ENCODE measurements at regions not wholly inside any gene's neighbourhood (a gene's known extent, or its start where the extent isn't known, plus 50 kb on each side); places are given as distances from the start of the nearest gene placed in this dataset.

GRCh38 chr2:104448661-104449440 is 405.1 kb upstream of the POU3F3 start:
- no peak for DNase-seq

GRCh38 chr2:104452558-104452957 is 401.4 kb upstream of the POU3F3 start:
- DNase-seq = no peak

- DNase-seq = peak; percentile 57 to 79
These were observed 391.2 kb upstream of the POU3F3 start for GRCh38 chr2:104462731-104463130.

GRCh38 chr2:104465981-104466380 is 387.9 kb upstream of the POU3F3 start:
- DNase-seq = peak; percentile 46 to 63

GRCh38 chr2:104468846-104469245 is 385.1 kb upstream of the POU3F3 start:
- no peak for DNase-seq

GRCh38 chr2:104472076-104472475 is 381.8 kb upstream of the POU3F3 start:
- DNase-seq = no peak

- peak; percentile 57 to 75 for DNase-seq
These were observed 380.4 kb upstream of the POU3F3 start for GRCh38 chr2:104473546-104473945.

- no peak for DNase-seq
These were observed 379.2 kb upstream of the POU3F3 start for GRCh38 chr2:104474716-104475115.

- no peak for DNase-seq
These were observed 377.8 kb upstream of the POU3F3 start for GRCh38 chr2:104476075-104476474.

- no peak for DNase-seq
These were observed 377.3 kb upstream of the POU3F3 start for GRCh38 chr2:104476563-104476988.

- no peak for DNase-seq
These were observed 372.6 kb upstream of the POU3F3 start for GRCh38 chr2:104481341-104481740.

- DNase-seq = peak; percentile 43 to 57
These were observed 366.5 kb upstream of the POU3F3 start for GRCh38 chr2:104487366-104487765.

GRCh38 chr2:104493698-104494097 is 360.2 kb upstream of the POU3F3 start:
- DNase-seq = no peak

- no peak for DNase-seq
These were observed 352.6 kb upstream of the POU3F3 start for GRCh38 chr2:104501342-104501741.

GRCh38 chr2:104501929-104502328 is 352.0 kb upstream of the POU3F3 start:
- DNase-seq = no peak

GRCh38 chr2:104502901-104503300 is 351.0 kb upstream of the POU3F3 start:
- no peak for DNase-seq

- DNase-seq = no peak
These were observed 349.4 kb upstream of the POU3F3 start for GRCh38 chr2:104504331-104505073.

- no peak for DNase-seq
These were observed 335.7 kb upstream of the POU3F3 start for GRCh38 chr2:104518256-104518655.

- no peak for DNase-seq
These were observed 332.7 kb upstream of the POU3F3 start for GRCh38 chr2:104521247-104521646.

- no peak for DNase-seq
These were observed 330.0 kb upstream of the POU3F3 start for GRCh38 chr2:104523921-104524320.

GRCh38 chr2:104528101-104528500 is 325.8 kb upstream of the POU3F3 start:
- no peak for DNase-seq

GRCh38 chr2:104531122-104531521 is 322.8 kb upstream of the POU3F3 start:
- no peak for DNase-seq

- DNase-seq = no peak
These were observed 316.8 kb upstream of the POU3F3 start for GRCh38 chr2:104537116-104537515.

GRCh38 chr2:104538077-104538476 is 315.8 kb upstream of the POU3F3 start:
- no peak for DNase-seq

Measured in inflammatory macrophage (primary cell).